AG04449 (cell line): ENCODE measurements at regions not wholly inside any gene's neighbourhood (a gene's known extent, or its start where the extent isn't known, plus 50 kb on each side); places are given as distances from the start of the nearest gene placed in this dataset.
"Not testable (repeated sequence)": the region's sequence is repeated elsewhere in the genome, so short reads cannot be mapped to it uniquely, and the experiment has no call there.

ENCODE experiments used
- CTCF ChIA-PET: fragments of 350-600 bp; formaldehyde crosslinking; extraction: SDS; loops from one replicate; lab custom pipeline; 2021; ENCODE audit warnings: antibody characterized with exemption; lab: Yijun Ruan, JAX
- POLR2A ChIA-PET: fragments of 400-600, 350-600 bp; formaldehyde crosslinking; extraction: SDS; loops from one replicate; lab custom pipeline; 2020; ENCODE audit warnings: antibody characterized with exemption, inconsistent platforms; lab: Yijun Ruan, JAX
- DNase-seq: peaks from one replicate; pipeline ENCODE4 v3.0.0-alpha.2; 2010; ENCODE audit warnings: low read depth, low spot score
- H3K4me3 ChIP-seq: 2 replicates; pipeline ENCODE4 v1.5.1; 2011; ENCODE audit warnings: low read depth, mild to moderate bottlenecking, control low read depth, low read length
- TF ChIP-seq, protein P1 (sequence below): IDR thresholded peaks from one replicate; pipeline ENCODE4 v1.5.1; 2011; ENCODE audit warnings: mild to moderate bottlenecking, moderate library complexity, low read length, control low read depth, inconsistent platforms; ENCODE audit not compliant: insufficient read depth; ENCODE audit errors: missing control alignments

DNA sequence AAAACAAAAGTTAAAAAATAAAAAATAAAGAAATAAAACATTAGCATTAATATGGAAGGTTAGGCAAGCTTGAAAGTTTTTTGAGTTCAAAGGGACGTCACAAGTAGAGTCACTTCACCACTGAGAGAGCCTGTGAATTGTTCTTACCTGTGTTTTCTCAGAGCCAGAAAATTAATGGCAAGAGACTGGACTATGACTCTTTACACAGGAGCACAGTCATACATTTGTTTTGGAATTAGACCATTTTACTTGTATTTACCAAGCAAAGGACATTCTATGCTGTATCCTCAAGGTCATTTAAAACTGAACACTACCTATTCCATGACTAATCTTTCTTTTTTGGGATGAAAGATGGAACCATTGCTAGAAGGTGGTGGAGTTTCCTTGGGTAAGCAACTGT is 346.1 kb downstream of the FAM47B start:
- no peak for DNase-seq
- ChIA-PET CTCF (no interaction called here), POLR2A (no interaction called here)
- TF ChIP-seq, protein P1, sequence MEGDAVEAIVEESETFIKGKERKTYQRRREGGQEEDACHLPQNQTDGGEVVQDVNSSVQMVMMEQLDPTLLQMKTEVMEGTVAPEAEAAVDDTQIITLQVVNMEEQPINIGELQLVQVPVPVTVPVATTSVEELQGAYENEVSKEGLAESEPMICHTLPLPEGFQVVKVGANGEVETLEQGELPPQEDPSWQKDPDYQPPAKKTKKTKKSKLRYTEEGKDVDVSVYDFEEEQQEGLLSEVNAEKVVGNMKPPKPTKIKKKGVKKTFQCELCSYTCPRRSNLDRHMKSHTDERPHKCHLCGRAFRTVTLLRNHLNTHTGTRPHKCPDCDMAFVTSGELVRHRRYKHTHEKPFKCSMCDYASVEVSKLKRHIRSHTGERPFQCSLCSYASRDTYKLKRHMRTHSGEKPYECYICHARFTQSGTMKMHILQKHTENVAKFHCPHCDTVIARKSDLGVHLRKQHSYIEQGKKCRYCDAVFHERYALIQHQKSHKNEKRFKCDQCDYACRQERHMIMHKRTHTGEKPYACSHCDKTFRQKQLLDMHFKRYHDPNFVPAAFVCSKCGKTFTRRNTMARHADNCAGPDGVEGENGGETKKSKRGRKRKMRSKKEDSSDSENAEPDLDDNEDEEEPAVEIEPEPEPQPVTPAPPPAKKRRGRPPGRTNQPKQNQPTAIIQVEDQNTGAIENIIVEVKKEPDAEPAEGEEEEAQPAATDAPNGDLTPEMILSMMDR, result no peak
- H3K4me3 ChIP-seq, result no peak overlapping the region

DNA sequence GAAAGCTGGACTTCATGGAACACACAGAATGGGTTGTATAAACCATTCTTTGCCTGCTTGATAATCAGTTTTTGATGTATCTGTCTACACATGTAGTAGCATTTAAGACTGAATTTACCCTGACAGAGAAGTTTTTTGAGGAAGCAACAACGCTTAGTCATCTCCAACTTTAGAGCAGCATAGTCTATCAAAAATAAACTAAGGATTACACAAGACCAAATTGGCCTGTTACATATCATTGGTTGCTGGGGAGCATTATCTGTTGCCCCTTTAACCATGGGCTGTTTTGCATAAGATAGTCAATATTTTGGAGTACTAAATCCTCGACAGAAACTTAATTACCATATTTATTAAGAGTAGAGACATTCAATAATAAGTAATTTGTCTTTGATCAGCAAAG is 347.4 kb downstream of the FAM47B start:
- no peak for DNase-seq
- POLR2A ChIA-PET, result no interaction called here
- H3K4me3 ChIP-seq, result no peak overlapping the region

GRCh38 chrX:35291013-35291412 is 348.4 kb downstream of the FAM47B start:
- TF ChIP-seq, protein P1, result no peak
- no peak for DNase-seq
- ChIA-PET POLR2A (no interaction called here), CTCF (no interaction called here)
- no peak overlapping the region for H3K4me3 ChIP-seq

More for the DNA sequence above, 347.4 kb downstream of the FAM47B start:
- CTCF ChIA-PET, result no interaction called here
- TF ChIP-seq, protein P1, result no peak

GRCh38 chrX:35292522-35292921 is 349.9 kb downstream of the FAM47B start:
- DNase-seq, result no peak
- ChIA-PET POLR2A (no interaction called here), CTCF (no interaction called here)
- H3K4me3 ChIP-seq, result no peak overlapping the region
- TF ChIP-seq, protein P1, result no peak

DNA sequence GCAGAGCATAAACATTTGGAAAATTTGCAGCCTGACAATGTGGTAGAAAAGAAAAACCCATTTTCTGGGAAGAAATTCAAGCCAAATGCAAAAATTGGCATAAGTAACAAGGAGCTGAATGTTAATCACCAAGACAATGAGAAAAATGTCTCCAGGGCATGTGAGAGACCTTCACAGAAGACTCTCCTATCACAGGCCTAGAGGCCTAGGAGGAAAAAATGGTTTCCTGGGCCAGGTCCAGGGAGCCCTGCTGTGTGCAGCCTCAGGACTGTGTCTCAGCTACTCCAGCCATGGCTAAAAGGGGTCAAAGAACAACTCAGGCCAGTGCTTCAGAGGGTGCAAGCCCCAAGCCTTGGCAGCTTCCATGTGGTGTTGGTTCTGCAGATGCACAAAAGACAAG is 362.4 kb downstream of the FAM47B start:
- H3K4me3 ChIP-seq, POLR2A ChIA-PET, CTCF ChIA-PET, DNase-seq: not testable (repeated sequence)

GRCh38 chrX:35339796-35340195 is 397.2 kb downstream of the FAM47B start:
- TF ChIP-seq, protein P1, result no peak
- no peak overlapping the region for H3K4me3 ChIP-seq
- ChIA-PET POLR2A (no interaction called here), CTCF (no interaction called here)
- DNase-seq, result no peak

DNA sequence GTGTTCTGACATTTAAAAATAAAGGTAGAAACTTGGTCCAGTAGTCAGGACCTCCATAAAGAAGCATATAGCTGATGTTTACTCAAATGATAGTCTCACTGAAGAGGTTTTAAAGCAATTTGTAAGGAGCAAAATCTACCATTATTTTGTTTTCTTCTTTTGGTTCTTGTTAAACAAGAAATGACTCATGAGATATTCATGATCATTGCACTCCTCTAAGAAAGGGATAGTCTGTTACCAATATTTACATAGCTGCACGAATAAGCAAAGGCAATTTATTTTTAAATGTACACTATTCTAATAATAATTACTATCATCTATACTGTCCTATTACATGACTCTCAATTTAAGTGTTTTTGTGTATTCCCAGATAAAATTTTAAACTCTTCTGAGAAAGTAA is 397.9 kb downstream of the FAM47B start:
- ChIA-PET POLR2A (no interaction called here), CTCF (no interaction called here)
- DNase-seq, result no peak
- no peak overlapping the region for H3K4me3 ChIP-seq
- TF ChIP-seq, protein P1, result no peak
